ENCODE measurements at regions not wholly inside any gene's neighbourhood (a gene's known extent, or its start where the extent isn't known, plus 50 kb on each side); places are given as distances from the start of the nearest gene placed in this dataset.

- TF ChIP-seq POLR2A (IDR thresholded peaks at IDR 0.05) = no peak
- no peak for TF ChIP-seq CTCF (IDR thresholded peaks at IDR 0.05)
- no peak for TF ChIP-seq EP300 (IDR thresholded peaks at IDR 0.05)
Measured at GRCh38 chr17:73872816-73873215, 228.6 kb upstream of the SDK2 start.

All from tibial nerve (tissue), 4 donors.